ENCODE measurements at regions not wholly inside any gene's neighbourhood (a gene's known extent, or its start where the extent isn't known, plus 50 kb on each side); places are given as distances from the start of the nearest gene placed in this dataset.

DNA sequence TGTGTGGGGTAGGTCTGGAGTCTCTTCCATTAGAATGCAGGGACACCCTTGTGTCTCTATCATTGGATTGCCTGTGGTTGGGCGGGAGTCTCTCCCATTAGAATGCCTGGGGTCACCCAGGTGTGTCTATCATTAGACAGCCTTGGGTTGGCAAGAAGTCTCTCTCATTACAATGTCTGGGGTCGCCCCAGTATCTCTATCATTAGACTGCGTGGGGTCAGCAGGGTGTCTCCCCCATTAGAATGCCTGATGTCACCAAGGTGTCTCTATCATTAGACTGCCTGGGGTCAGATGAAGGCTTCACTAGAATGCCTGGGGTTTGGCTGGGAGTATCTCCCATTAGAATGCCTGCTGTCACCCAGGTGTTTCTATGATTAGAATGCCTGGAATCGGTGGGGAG is 1539.0 kb downstream of the UQCRFS1 start:
- H3K9me3 Mint-ChIP-seq: peaks cover 100% of the 10 kb centered on the region in 2 experiments
- Histone ChIP-seq H3K9ac (ENCODE audit: extremely low read depth, insufficient read length, low read length) (no peak overlapping the region), H2BK15ac (ENCODE audit: low read depth, low read length) (no peak overlapping the region), H4K20me1 (ENCODE audit: control insufficient read depth, insufficient read depth, insufficient read length) (no peaks in the 10 kb centered on the region), H2BK120ac (ENCODE audit: low read depth, low read length, poor library complexity, severe bottlenecking) (no peak overlapping the region), H3K27me3 (ENCODE audit: insufficient read depth, low read length) (no peaks in the 10 kb centered on the region), H2BK12ac (ENCODE audit: insufficient read length, low read depth, low read length) (no peak overlapping the region), H3K18ac (ENCODE audit: insufficient read length, low read depth, low read length) (no peak overlapping the region), H2AFZ (ENCODE audit: low read length) (no peak overlapping the region), H3K23me2 (ENCODE audit: insufficient read length, low read depth, low read length, poor library complexity, severe bottlenecking) (no peaks in the 10 kb centered on the region), H3K14ac (ENCODE audit: insufficient read depth, low read length) (no peak overlapping the region), H3K9me3 (ENCODE audit: control insufficient read depth, low read depth, low read length) (peaks cover 96% of the 10 kb centered on the region), H3K4me1 (ENCODE audit: insufficient read depth, low read length) (no peaks in the 10 kb centered on the region), H4K91ac (ENCODE audit: insufficient read length, low read depth, low read length) (no peak overlapping the region), H3K23ac (ENCODE audit: insufficient read length, low read depth, low read length) (no peak overlapping the region), H2BK5ac (ENCODE audit: insufficient read length, low read length) (no peak overlapping the region), H3T11ph (ENCODE audit: low read length) (no peak overlapping the region), H4K8ac (replicated peaks; ENCODE audit: insufficient read length, low read depth, low read length) (no peak overlapping the region), H3K79me2 (ENCODE audit: insufficient read depth, low read length) (no peaks in the 10 kb centered on the region), H3K27ac (ENCODE audit: insufficient read length, low read depth, low read length) (no peak overlapping the region), H2BK20ac (ENCODE audit: low read depth, low read length, poor library complexity, severe bottlenecking) (no peak overlapping the region), H2AK5ac (ENCODE audit: insufficient read length, low read length) (no peak overlapping the region), H4K5ac (ENCODE audit: insufficient read length, low read depth, low read length) (no peak overlapping the region), H3K79me1 (ENCODE audit: insufficient read depth, low read depth, low read length, poor library complexity, severe bottlenecking) (no peaks in the 10 kb centered on the region), H3K4me2 (ENCODE audit: insufficient read depth, insufficient read length, low read length) (no peak overlapping the region), H3K56ac (ENCODE audit: insufficient read length, low read depth, low read length) (no peak overlapping the region), H3K4ac (ENCODE audit: low read depth, low read length) (no peak overlapping the region)
- H3K27ac Mint-ChIP-seq: no peak overlapping the region
- TF ChIP-seq, protein P1, sequence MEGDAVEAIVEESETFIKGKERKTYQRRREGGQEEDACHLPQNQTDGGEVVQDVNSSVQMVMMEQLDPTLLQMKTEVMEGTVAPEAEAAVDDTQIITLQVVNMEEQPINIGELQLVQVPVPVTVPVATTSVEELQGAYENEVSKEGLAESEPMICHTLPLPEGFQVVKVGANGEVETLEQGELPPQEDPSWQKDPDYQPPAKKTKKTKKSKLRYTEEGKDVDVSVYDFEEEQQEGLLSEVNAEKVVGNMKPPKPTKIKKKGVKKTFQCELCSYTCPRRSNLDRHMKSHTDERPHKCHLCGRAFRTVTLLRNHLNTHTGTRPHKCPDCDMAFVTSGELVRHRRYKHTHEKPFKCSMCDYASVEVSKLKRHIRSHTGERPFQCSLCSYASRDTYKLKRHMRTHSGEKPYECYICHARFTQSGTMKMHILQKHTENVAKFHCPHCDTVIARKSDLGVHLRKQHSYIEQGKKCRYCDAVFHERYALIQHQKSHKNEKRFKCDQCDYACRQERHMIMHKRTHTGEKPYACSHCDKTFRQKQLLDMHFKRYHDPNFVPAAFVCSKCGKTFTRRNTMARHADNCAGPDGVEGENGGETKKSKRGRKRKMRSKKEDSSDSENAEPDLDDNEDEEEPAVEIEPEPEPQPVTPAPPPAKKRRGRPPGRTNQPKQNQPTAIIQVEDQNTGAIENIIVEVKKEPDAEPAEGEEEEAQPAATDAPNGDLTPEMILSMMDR (conservative IDR thresholded peaks at IDR 0.05): no peak
- H3K4me1 Mint-ChIP-seq: no peaks in the 10 kb centered on the region
- WGBS (ENCODE audit: extremely low coverage, insufficient read length, low lambda C conversion rate): no CpG with 5 or more reads among the region's 4 CpGs
- H3K36me3 Mint-ChIP-seq (ENCODE audit: insufficient read depth in 1 of 3, low read depth in 3 of 3): peaks cover 12 to 32% (median 25%) of the 10 kb centered on the region in 3 experiments; a peak in 6 of 7 replicates
- no peak for DNase-seq
- H3K4me3 Mint-ChIP-seq: no peak overlapping the region
- H3K27me3 Mint-ChIP-seq (ENCODE audit: low read depth): peaks cover 7% of the 10 kb centered on the region
